ENCODE measurements at regions not wholly inside any gene's neighbourhood (a gene's known extent, or its start where the extent isn't known, plus 50 kb on each side); places are given as distances from the start of the nearest gene placed in this dataset.

- POLR2A ChIA-PET, result no interaction called here
- H4K20me1 ChIP-seq (ENCODE audit: insufficient read depth, low read length), result peaks cover 4% of the 10 kb centered on the region; the same call in 1 of the 2 replicates
- H3K4me1 ChIP-seq (ENCODE audit: insufficient read depth, low read length), result no peaks in the 10 kb centered on the region
- ATAC-seq (no peak), DNase-seq (ENCODE audit: low spot score) (no peak), FAIRE-seq (no peak)
- CTCF ChIA-PET (ENCODE audit: low intra/inter-chr PET ratio, low total read pairs), result no interaction called here
- no peaks in the 10 kb centered on the region for H3K79me2 ChIP-seq (ENCODE audit: insufficient read depth, low read length)
- no peak overlapping the region for H3K27ac ChIP-seq (ENCODE audit: extremely low read length, insufficient read depth, low read length)
- H3K9ac ChIP-seq (ENCODE audit: insufficient read depth, low read depth, low read length), result no peak overlapping the region
- no peak overlapping the region for H2AFZ ChIP-seq (ENCODE audit: low read length)
- no peak overlapping the region for H3K4me2 ChIP-seq (ENCODE audit: low read depth, low read length)
- no peaks in the 10 kb centered on the region for H3K9me3 ChIP-seq (ENCODE audit: low read length)
- WGBS (ENCODE audit: low lambda C conversion rate), result 36% methylated on average over 11 of the region's 11 CpGs
- no peaks in the 10 kb centered on the region for H3K36me3 ChIP-seq (replicated peaks in 1 of 2; ENCODE audit: control insufficient read depth in 1 of 2, insufficient read depth in 2 of 2, low read length in 2 of 2)
- H3K27me3 ChIP-seq (ENCODE audit: control insufficient read depth in 1 of 2, insufficient read depth in 2 of 2, low read length in 2 of 2), result peaks cover 22 to 89% of the 10 kb centered on the region in 2 experiments
- intact Hi-C loops (cut with micrococcal nuclease; ENCODE audit: unreplicated experiment), result no loop called here
- in situ Hi-C loops (cut with HindIII; ENCODE audit: extremely low pct_ligation_motif_present, low pct_unique_long_range_greater_than_20kb), result no loop called here
- TF ChIP-seq ZNF275 (CRISPR knock-in tag; IDR thresholded peaks at IDR 0.05; ENCODE audit: borderline replicate concordance) (no peak), ZNF331 (CRISPR knock-in tag; IDR thresholded peaks at IDR 0.05) (no peak), ZZZ3 (CRISPR knock-in tag; IDR thresholded peaks at IDR 0.05; ENCODE audit: borderline replicate concordance) (no peak), NBN (conservative IDR thresholded peaks at IDR 0.05) (no peak), MXD3 (CRISPR knock-in tag; IDR thresholded peaks at IDR 0.05) (no peak), ZNF605 (CRISPR knock-in tag; IDR thresholded peaks at IDR 0.05) (no peak), POLR2AphosphoS5 (IDR thresholded peaks at IDR 0.05; ENCODE audit: low read depth, low read length) (no peak), LCORL (IDR thresholded peaks at IDR 0.05) (no peak), LCORL (CRISPR knock-in tag; IDR thresholded peaks at IDR 0.05) (no peak), ATF7-NPFF (CRISPR knock-in tag; IDR thresholded peaks at IDR 0.05; ENCODE audit: low read depth) (no peak), KDM4B (CRISPR knock-in tag; IDR thresholded peaks at IDR 0.05) (no peak), ZNF609 (CRISPR knock-in tag; IDR thresholded peaks at IDR 0.05; ENCODE audit: borderline replicate concordance) (no peak), SP4 (CRISPR knock-in tag; IDR thresholded peaks at IDR 0.05) (no peak), IKZF4 (CRISPR knock-in tag; IDR thresholded peaks at IDR 0.05; ENCODE audit: borderline replicate concordance, low read depth, not compliant biosample characterization) (no peak), ZNF503 (CRISPR knock-in tag; IDR thresholded peaks at IDR 0.05) (no peak), ZNF547 (CRISPR knock-in tag; IDR thresholded peaks at IDR 0.05) (no peak), ZBTB42 (CRISPR knock-in tag; IDR thresholded peaks at IDR 0.05) (no peak)
- no TSS peak for BruUV-seq (replicated peaks)
- H3K4me3 ChIP-seq (replicated peaks in 1 of 3; ENCODE audit: insufficient read depth in 1 of 3, low read depth in 2 of 3, low read length in 3 of 3), result no peak overlapping the region
These were observed 139.8 kb downstream of the GLI2 start for GRCh38 chr2:120875431-120875830.

Measured in HepG2 (cell line).